Effector CD4-positive, alpha-beta T cell (primary cell): ENCODE measurements at regions not wholly inside any gene's neighbourhood (a gene's known extent, or its start where the extent isn't known, plus 50 kb on each side); places are given as distances from the start of the nearest gene placed in this dataset.
"Not testable (repeated sequence)": the region's sequence is repeated elsewhere in the genome, so short reads cannot be mapped to it uniquely, and the experiment has no call there.

Experiments
- DNase-seq: peaks from one replicate; pipeline ENCODE4 v3.0.0-alpha.2; 2020

DNA sequence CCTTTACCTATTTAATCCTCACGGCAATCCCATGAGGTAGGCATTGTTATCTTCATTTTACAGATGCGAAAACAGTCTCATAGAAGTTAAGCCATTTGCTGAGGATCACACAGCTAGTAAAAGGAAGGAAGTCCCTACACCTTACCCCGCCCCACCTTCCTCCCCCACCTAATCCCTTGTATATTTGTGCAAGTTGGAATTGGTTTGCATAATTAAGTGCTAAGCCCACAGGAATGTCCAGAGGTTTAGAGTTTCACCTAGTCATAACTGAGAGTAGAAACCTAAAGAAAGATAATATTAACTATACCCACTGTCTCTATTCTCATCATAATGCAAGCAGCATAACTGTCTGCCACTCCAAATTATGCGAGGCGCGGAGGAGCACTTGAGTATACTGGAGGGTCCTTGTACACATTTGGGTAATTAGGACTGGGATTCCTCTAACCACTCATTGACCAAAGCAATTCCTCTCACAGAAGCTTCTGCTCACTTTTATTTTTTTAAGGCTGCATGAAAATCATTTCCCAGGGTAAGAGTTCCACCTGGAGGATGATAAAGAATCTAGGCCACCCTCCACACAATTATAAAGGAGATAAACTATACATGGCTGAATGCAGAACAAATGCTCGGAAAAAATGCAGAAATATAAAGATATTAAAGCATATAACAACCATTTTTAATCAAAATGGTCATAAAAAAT, 199.9 kb downstream of the FAM181B start:
- DNase-seq: no peak

DNA sequence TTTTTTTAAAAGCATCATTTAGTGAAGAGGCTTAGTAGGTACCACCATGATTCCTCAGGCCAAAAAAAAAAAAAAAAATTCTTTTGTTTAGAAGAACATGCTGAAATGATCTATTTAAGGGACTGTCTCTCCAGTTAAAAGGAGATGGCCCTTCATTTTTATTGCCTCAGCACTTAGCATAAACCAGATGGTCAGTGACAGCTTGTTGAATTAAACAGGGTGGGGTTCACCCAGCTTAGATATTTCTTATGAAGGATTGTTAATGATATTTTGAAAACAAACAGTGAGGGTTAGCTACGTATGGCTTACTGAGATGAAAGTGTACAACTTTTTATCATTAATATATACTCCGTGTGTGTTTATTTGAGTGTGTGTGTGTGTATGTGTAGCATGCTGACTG, 203.7 kb downstream of the FAM181B start:
- DNase-seq: no peak

DNA sequence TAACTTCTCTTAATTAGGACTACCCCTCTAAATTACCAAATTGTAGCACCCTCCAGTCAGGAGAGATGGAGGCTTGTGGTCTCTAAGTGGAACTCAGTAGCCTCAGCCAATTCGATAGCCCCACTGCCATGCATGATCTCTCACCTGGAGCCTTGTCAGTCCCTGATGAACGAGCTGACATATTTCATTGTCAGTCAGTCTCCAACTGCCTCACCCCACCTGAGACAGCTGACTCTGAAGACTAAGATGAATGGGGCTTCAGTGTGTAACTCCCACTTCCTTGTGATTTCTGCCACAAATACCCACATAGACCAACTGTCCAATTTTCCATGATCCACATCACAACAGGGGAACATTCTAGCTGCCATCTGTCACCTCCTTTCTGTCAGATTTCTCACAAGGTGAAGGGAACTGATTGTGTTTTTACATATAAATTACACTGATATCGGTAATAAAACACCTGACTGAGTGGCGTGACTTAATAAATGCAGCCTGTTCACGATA, 206.5 kb downstream of the FAM181B start:
- no peak for DNase-seq

DNA sequence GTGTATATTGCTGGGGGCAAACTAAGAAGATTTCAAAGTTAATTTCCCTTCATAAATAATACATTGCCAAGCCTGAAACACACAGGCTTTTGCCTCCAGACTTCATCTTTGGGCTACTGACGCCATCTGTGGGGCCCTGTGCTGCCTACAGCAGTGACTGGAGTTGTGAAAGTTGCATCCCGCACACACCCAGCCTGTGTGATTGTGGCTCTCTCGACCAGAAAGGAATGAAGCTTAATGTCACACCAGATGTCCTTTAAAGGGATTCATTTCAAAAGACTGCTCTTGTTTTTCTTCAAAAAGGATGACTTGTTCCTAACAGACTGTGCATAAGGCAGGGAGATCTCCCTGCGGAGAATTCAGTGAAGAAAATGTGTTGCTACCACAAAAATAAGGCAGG, 210.5 kb downstream of the FAM181B start:
- no peak for DNase-seq

DNA sequence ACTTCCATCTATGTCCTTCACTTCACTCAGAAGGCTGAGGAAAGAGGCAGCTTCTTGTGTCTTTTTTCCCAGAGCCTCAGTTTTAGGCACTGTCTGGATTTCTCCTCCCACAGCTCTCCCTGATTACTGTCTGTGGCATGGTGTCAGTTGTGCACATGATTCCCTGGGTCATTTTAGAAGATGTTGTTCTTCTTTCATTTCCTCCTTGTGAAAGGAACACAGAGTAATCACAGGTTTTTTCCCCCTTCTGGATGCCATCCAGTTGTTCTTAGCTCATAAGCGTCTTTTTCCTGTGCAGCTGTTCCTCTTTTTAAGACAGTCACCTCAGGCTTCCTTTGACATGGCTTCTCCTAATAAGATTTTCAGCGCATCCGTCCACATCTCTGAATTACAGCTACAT, 212.2 kb downstream of the FAM181B start:
- no peak for DNase-seq

DNA sequence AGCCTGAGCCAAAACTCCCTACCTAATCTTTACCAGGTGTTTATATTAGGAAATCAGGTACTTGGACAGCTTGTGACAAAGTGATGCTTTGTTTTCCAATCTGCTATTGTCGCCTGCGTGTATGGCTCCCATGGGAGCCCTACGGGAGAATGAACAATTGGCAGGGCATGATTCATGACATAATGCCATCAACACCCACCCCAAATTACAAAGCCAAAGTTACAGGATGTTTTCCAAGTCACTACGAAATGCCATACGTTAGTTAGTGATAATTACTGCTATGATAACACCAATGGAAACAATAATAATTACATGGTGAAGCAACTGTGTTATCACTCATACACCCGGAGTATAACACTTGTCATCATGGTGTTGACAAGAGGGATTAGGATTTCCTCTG, 226.4 kb downstream of the FAM181B start:
- DNase-seq: no peak

DNA sequence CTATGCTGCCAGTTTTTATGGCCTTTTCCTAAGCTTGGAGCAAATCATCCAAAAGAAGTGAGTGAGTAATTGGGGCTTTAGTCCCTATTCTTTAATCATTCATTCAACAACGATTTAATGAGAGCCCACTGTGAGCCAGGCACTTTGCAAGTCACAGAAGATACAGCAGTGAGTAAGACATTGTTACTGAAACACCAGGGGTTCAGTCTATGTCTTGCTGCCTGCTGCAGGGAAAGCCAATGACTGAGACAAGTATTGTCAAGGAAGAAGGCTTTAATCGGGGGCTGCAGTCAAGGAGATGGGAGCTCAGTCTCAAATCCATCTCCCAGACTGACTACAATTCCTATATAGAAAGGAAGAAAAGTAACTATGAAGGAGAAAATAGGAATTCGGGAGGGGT, 228.3 kb downstream of the FAM181B start:
- DNase-seq: no peak

DNA sequence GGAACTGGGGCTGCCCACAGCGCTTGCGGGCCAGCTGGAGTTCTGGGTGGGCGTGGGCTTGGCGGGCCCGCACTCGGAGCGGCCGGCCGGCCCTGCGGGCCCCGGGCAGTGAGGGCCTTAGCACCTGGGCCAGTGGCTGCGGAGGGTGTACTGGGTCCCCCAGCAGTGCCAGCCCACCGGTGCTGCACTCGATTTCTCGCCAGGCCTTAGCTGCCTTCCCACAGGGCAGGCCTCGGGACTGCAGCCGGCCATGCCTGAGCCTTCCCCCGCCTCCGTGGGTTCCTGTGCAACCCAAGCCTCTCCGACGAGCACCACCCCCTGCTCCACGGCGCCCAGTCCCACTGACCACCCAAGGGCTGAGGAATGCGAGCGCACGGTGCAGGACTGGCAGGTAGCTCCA, 232.5 kb downstream of the FAM181B start:
- not testable (repeated sequence) for DNase-seq

DNA sequence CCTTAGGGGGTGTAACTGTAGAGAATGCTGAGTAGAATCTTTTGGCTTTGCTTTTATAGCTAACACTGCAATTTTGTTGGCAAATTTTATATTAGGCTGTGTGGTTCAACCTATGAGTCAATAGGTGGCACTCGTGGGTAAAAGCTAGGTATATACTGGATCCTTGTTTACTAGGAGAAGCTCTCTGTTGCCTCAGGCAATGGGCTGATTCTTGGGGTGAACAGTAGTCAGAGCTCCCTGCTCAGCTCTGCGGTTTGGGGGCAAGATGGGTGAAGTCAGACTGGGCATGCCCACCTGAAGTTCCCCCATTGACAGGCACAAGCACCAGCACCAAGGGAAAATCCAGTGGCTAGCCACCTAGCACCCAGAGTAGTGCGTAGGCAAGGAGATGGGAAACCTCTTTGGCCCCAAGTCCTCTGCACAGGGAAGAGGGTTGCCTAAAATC, 238.7 kb downstream of the FAM181B start:
- no peak for DNase-seq

DNA sequence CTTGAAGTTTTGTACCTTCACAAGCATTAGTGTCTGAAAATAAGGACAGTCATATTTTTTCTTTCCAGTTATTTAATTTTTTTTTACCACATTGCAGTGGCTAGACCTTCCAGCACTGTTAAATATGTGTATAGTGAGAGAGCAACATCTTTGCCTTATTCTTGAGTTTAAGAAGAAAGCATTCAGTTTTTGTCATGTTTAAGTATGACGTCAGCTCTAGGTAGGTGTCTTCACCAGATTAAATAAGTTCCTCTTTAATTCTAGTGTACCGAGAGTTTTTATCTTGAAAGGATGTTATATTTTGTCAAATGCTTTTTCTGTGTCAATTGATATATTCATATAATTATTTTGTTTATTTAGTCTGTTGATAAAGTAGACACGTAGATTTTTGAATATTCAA, 258.8 kb downstream of the FAM181B start:
- no peak for DNase-seq

DNA sequence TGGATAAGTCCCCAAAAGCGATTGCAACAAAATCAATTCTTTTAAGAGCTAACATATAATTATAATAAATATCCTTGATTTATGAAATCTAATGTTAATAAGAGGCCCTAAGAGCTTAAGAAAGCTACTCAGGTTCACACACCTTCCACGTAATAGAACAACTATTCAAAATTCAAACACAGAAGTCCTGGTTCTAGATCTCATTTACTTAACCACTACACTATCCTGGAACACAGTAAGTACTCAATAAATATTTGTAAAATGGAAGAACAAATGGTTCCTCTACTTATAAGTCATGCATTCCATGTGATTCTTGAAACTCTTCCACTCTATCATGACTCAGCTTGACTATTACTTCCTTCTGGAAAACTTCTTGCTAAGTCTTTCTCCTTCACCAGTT, 268.2 kb downstream of the FAM181B start:
- no peak for DNase-seq

DNA sequence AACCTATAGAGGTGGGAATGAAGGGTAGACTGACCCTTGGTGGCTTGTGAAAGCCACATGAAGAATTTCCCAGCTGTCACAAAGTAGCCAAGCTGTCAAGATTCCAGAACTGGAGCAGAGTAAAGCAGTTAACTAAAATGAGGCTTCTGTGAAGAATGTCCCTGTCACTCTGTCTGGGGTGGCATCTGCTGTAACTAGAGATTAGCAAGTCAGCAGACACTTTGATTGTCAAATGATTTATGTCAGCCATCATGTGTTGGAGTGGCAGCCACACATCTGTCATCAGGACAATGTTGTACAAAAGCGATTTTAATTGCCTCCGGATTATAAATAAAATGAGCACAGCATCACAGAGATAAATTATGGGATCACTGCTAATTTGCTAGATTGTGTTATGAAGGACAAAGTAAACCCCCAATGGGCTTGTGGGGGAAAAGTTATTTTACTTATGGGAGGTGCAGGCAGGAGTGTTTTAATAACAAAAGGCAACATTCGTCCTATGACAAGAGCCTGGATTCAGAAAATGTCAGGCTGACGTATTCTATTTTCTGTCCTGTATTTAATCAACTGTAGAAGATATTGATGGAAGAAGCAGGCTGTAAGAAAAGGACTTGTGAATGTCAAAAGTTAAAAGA, 270.9 kb downstream of the FAM181B start:
- no peak for DNase-seq

DNA sequence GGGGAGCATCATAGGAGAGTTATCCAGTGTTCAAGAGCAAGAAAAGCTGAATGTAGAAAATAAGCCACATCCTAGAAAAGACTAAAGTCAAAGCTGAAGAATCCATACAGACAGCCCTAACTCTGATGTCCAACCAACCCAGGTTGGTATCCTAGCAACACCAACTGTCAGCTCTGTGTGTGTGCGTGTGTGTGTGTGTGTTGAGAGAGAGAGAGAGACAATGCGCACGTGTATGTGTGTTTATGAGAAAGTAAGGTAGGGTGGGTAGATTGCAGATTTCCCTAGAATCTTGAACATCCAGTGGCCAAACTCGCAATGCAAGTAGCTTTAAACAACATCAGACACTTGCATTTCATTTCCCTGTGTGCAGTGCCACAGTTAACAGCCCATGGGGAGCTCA, 274.9 kb downstream of the FAM181B start:
- no peak for DNase-seq

DNA sequence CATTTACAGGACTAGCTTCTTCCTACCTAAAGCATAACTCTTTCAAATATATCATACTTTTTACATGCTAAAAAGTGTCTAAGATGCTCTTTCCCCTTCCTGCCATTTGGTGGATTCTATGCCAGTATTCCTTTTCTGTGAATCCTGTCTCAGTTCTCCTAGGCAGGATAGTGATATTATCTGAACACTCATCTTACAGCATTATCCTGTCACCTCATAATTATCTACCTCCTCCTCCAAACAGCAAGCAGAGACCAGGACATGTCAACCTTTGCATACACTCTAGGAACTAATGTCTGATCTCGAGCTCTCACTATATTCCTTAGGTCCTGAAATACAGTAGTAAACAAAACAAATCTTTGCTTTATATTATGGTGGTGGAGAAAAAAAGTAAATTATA, 275.5 kb downstream of the FAM181B start:
- DNase-seq: no peak

DNA sequence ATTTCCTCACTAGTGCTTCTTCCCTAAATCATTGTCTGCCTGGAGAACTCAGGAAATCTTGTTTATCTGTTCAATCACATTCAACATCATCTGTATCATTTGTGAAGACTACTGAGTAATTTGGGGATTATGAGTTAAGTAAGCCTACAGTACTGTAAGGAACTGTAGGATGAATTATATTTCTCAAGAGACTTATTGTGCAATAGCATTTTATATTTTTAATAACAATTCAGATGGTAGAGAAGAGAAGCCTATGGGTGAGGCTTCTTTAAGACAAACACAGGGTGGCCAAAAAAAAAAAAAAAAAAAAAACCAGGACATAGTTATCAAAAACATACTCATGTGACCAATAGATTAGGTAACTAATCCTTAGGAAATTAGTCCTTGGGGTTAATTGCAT, 282.7 kb downstream of the FAM181B start:
- no peak for DNase-seq

DNA sequence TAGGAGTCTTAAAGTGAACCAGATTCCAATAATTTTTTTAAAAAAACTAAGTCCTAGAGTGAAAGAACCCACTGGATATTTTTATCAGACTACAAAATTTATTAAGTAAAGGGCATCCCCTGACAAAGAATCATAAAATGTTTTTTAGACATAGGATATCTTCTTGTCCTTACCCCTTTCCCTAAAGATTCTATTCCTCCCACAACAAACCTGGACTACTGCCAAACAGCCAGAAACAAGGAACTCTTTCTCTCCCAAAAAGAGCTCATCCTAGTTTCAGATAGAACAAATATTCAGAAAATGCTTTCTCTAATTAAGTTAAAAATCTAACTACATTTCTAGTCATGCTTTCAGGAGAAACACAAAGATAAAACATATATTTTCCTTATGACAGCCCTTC, 327.1 kb downstream of the FAM181B start:
- DNase-seq: no peak

DNA sequence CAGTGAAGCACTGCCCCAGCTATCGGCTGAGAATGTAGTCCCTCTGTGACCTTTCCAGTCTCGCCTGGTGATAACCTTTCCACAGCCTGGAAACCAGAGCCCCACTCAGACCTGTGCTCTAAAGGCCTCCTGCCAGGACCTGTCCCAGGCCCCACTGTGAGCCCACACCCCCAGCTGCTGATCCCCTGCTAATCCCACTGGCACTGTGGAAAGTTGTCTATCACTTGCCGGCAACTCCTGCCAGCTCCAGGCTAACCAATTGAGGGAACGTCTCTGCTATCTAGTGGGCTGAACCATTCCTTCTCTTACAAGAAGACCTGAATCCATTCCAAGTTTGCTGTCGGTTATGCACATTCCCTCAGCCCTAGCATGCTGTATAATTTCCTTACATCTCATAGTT, 328.2 kb downstream of the FAM181B start:
- DNase-seq: no peak

DNA sequence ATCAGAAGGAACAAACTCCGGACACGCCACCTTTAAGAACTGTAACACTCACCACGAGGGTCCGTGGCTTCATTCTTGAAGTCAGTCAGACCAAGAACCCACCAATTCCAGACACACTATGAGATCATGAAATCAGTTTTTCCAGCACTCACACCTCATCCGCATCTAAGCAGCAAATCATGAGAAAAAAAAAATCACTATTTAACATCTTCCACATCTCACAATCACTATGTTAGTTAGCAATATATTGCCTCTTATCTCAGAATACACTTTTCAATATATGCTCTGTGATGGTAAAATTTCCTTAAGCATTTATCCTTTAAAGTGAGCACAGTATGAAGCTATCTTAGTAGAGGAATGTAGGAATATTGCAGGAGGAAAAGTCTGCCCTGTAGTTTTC, 328.7 kb downstream of the FAM181B start:
- no peak for DNase-seq

DNA sequence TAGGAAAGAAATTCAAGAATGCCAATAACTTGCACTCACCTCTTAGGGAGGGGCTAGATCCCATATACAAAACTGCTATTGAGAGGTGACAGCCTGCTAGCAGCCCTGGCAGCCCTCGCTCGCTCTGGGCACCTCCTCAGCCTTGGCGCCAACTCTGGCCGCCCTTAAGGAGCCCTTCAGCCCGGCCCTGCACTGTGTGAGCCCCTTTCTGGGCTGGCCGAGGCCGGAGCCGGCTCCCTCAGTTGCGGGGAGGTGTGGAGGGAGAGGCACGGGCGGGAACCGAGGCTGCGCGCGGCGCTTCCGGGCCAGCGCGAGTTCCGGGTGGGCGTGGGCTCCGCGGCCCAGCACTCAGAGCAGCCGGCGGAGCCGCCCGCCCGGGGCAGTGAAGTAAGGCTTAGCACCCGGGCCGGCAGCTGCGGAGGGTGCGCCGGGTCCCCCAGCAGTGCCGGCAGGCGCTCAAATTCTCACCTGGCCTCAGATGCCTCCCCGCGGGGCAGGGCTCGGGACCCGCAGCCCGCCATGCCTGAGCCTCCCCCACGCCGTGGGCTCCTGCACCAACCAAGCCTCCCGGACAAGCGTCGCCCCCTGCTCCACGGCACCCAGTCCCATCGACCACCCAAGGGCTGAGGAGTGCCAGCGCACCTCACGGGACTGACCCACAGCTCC, 329.9 kb downstream of the FAM181B start:
- no peak for DNase-seq

DNA sequence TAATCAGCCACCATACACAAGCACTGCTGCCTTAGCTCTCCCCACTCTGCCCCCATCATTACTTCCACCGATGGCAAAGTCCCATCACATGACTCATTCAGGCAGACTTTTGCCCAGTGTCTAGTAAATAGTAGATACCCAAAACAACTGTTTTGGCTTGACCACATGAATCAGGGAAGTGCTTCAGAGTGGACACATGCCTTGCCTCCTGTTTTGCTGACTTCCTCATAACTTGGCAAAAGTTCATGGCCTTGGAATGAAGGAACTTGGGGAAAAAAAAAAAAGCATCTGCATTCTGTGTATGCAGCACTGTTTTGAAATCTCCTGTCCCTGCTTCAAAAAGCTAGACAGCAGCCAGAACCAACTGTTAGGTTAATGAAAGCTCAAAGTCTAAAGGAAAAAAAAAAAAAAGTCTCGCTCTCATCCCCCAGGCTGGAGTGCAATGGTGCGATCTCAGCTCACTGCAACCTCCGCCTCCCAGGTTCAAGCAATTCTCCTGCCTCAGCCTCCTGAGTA, 335.3 kb downstream of the FAM181B start:
- no peak for DNase-seq

DNA sequence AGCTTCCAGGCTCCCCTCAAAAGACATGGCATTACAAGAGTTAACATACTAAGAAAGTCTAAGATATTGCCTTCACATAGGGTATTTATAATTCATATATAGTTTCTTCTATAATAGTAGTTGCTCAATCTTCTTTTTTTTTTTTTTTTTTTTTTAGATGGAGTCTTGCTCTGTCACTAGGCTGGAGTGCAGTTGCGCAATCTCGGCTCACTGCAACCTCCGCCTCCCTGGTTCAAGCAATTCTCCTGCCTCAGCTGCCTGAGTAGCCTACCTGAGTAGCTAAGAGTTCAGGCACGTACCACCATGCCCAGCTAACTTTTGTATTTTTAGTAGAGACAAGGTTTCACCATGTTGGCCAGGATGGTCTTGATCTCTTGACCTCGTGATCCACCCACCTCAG, 337.0 kb downstream of the FAM181B start:
- DNase-seq: not testable (repeated sequence)

DNA sequence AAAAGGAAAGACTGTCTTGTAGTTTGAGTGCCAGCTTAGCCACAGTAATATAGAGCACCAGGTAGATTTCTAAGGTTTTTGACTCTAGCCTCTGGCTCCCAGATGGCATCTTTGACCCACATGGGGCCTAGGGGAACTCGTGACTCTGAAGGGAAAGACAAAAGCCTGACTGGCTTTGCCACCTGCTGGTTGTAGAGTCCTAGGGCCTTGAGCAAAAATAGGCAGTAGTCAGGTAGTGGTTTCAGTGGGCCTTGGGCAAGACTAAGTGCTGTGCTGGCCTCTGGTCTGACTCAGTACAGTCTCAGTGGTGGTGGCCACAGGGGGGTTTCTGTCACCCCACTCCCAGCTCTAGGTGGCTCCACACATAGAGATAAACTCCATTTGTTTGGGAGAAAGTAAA, 349.4 kb downstream of the FAM181B start:
- DNase-seq: no peak

DNA sequence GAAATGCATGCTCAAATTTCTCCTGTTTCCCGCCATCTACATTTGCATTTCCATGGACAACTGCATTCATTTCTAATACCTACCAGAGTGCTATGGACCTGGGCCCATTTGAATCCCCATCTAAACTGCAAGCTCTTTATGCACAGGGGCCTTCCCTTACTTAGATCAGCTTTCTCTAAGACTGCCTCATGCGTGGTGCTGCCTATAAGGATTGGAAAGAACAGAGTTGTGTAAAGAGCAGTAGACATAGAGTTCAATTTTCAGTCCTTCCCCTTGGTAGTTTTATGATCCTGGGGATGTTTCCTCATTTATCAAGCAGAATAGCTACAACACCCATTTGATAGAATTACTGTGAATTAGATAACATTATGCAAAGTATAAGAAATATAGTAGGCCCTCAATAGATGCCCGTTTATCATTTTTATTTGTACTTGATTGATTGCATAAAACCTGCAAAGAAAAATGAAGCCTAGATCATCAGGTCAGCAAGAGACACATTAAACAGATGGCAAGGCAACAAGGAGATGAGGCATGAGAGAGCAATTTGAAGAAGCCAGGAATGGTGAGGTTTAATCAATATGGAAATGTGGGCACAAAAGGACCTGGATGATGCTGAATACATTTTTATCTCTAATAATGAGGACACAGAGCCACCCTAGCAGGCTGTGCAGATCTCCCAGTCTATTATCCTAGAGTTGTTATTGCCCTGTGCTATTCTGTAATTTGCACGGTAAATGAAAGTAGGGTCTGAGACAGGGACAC, 359.7 kb downstream of the FAM181B start:
- no peak for DNase-seq
